Fibroblast of lung (primary cell): ENCODE measurements at regions not wholly inside any gene's neighbourhood (a gene's known extent, or its start where the extent isn't known, plus 50 kb on each side); places are given as distances from the start of the nearest gene placed in this dataset.

ENCODE experiments used
- CTCF ChIP-seq, 2 donors: IDR thresholded peaks in 1 of 2; conservative IDR thresholded peaks in 1 of 2; 1 replicate in 1 of 2; 2 replicates in 1 of 2; pipeline ENCODE4 v1.5.1; 2011 to 2012; ENCODE audit warnings: low read length in 2 of 2, control low read depth in 1 of 2, inconsistent platforms in 1 of 2, low read depth in 1 of 2, mild to moderate bottlenecking in 1 of 2
- EZH2 ChIP-seq: IDR thresholded peaks from 2 replicates; pipeline ENCODE4 v1.5.1; 2012; ENCODE audit warnings: low read length, control low read depth, mild to moderate bottlenecking; ENCODE audit errors: missing control alignments

DNA sequence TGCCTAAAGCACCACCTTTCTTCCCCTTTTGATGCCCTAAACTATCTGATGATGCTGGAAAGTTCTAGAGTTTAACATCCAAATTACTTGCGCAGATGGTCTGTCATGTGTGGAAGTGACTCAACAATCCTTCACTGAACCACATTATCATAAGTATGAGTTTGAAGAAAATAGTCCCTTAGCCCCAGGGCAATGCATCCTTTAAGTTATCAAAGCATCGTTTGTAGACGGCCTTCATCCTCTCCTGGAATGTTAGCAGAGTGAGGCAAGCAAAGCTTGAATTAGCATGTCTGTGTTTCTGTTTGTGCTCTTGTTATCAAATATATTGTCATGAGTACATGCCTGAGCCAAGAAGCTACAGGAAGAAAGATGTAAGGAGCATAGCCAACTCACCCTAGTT is 570.9 kb downstream of the MID1IP1 start:
- TF ChIP-seq CTCF (conservative IDR thresholded peaks at IDR 0.05 in 1 of 2, IDR thresholded peaks at IDR 0.05 in 1 of 2; ENCODE audit: low read depth in 1 of 2, low read length in 2 of 2) (no peak), EZH2 (no peak)
